H1 (cell line): ENCODE measurements at regions not wholly inside any gene's neighbourhood (a gene's known extent, or its start where the extent isn't known, plus 50 kb on each side); places are given as distances from the start of the nearest gene placed in this dataset.

Source experiments
- CTCF ChIA-PET: fragments of 300-600 bp; sonication (Branson Sonifier 250); formaldehyde crosslinking; loops from one replicate; lab custom pipeline; 2021; ENCODE audit not compliant: partially characterized antibody; lab: Charles Lee
- POLR2A ChIA-PET: fragments of 300-600 bp; sonication (Branson Sonifier 250); formaldehyde crosslinking; loops from one replicate; lab custom pipeline; 2021; ENCODE audit warnings: inconsistent platforms; ENCODE audit not compliant: partially characterized antibody; lab: Charles Lee
- DNase-seq, 2 experiments: peaks; one replicate each; pipeline versions ENCODE4 v3.0.0 to v3.0.0-alpha.2; 2010 to 2022; ENCODE audit warnings: low spot score in 2 of 2, low read depth in 1 of 2, mixed read lengths in 1 of 2
- FAIRE-seq: peaks from 2 replicates; lab custom pipeline; 2011; peaks lifted over from hg19 to GRCh38; lab: Jason Lieb, UNC
- H2AFZ ChIP-seq: 2 replicates; pipeline ENCODE4 v1.8.1; 2012; ENCODE audit warnings: low read length, inconsistent platforms
- H2AK5ac ChIP-seq: 2 replicates; pipeline ENCODE4 v1.6.1; 2013; ENCODE audit warnings: low read depth, low read length
- H2BK120ac ChIP-seq: replicated peaks from 2 replicates; pipeline ENCODE3; 2013; ENCODE audit warnings: low read depth, low read length, inconsistent platforms
- H2BK12ac ChIP-seq: 2 replicates; pipeline ENCODE4 v1.6.1; 2013; ENCODE audit warnings: low read depth, low read length
- H2BK15ac ChIP-seq: 2 replicates; pipeline ENCODE4 v1.6.1; 2013; ENCODE audit warnings: low read length
- H2BK20ac ChIP-seq: 2 replicates; pipeline ENCODE4 v1.6.1; 2013; ENCODE audit warnings: low read length
- H2BK5ac ChIP-seq: 2 replicates; pipeline ENCODE4 v1.6.1; 2013; ENCODE audit warnings: low read depth, low read length
- H3K14ac ChIP-seq: 2 replicates; pipeline ENCODE4 v1.6.1; 2013; ENCODE audit warnings: inconsistent platforms; ENCODE audit not compliant: insufficient read length
- H3K18ac ChIP-seq: 2 replicates; pipeline ENCODE4 v1.6.1; 2013; ENCODE audit warnings: low read length; ENCODE audit errors: extremely low read depth
- H3K23ac ChIP-seq: 2 replicates; pipeline ENCODE4 v1.6.1; 2013; ENCODE audit warnings: inconsistent platforms; ENCODE audit not compliant: insufficient read length
- H3K23me2 ChIP-seq: 2 replicates; pipeline ENCODE4 v1.6.1; 2013; ENCODE audit warnings: low read depth, low read length
- H3K27ac ChIP-seq: 2 replicates; pipeline ENCODE4 v1.6.1; 2011; ENCODE audit warnings: low read depth, low read length, inconsistent platforms
- H3K27me3 ChIP-seq, 4 experiments: replicated peaks in 1 of 4; 1 replicate in 1 of 4; 2 replicates in 3 of 4; pipeline versions ENCODE4 v1.6.1 to v1.8.1; 2011 to 2013; ENCODE audit warnings: low read length in 3 of 4, mild to moderate bottlenecking in 3 of 4, inconsistent platforms in 2 of 4, mixed read lengths in 2 of 4, moderate library complexity in 1 of 4; ENCODE audit not compliant: control insufficient read depth in 3 of 4, insufficient read depth in 3 of 4; ENCODE audit errors: extremely low read depth in 1 of 4
- H3K36me3 ChIP-seq, 4 experiments: 2 replicates each; pipeline versions ENCODE4 v1.6.1 to v1.8.1; 2011 to 2013; ENCODE audit warnings: mild to moderate bottlenecking in 4 of 4, low read length in 3 of 4, moderate library complexity in 2 of 4, control low read depth in 1 of 4, inconsistent platforms in 1 of 4; ENCODE audit not compliant: insufficient read depth in 4 of 4, control insufficient read depth in 2 of 4
- H3K4ac ChIP-seq: replicated peaks from 2 replicates; pipeline ENCODE3; 2013; ENCODE audit warnings: low read length, low read depth, mixed read lengths, inconsistent platforms; ENCODE audit not compliant: insufficient read length
- H3K4me1 ChIP-seq, 4 experiments: replicated peaks in 1 of 4; 1 replicate in 1 of 4; 2 replicates in 3 of 4; pipeline versions ENCODE4 v1.6.1 to v1.8.1; 2011 to 2013; ENCODE audit warnings: low read length in 3 of 4, inconsistent platforms in 2 of 4, mixed read lengths in 1 of 4; ENCODE audit not compliant: insufficient read depth in 4 of 4, control insufficient read depth in 3 of 4
- H3K4me2 ChIP-seq, 2 experiments: 2 replicates each; pipeline versions ENCODE4 v1.6.1 to v1.8.1; 2011 to 2013; ENCODE audit warnings: low read depth in 2 of 2, low read length in 2 of 2, control low read depth in 1 of 2, inconsistent platforms in 1 of 2, mild to moderate bottlenecking in 1 of 2; ENCODE audit not compliant: insufficient read depth in 1 of 2
- H3K4me3 ChIP-seq, 4 experiments: fragments of 200-600, 300-600 bp in 1 of 4; sonication (generic), shearing (Covaris generic), sonication (Bioruptor Twin) in 1 of 4; 2 replicates each; pipeline versions ENCODE4 v1.5.1 to v1.8.1; 2011 to 2016; ENCODE audit warnings: low read length in 4 of 4, low read depth in 3 of 4, control low read depth in 2 of 4, inconsistent platforms in 2 of 4, mild to moderate bottlenecking in 2 of 4, mixed read lengths in 1 of 4, moderate library complexity in 1 of 4; ENCODE audit not compliant: insufficient read depth in 2 of 4; ENCODE audit errors: extremely low read depth in 1 of 4
- H3K56ac ChIP-seq: replicated peaks from 2 replicates; pipeline ENCODE3; 2013; ENCODE audit warnings: low read depth, mild to moderate bottlenecking, mixed read lengths, low read length, inconsistent platforms; ENCODE audit not compliant: insufficient read length
- H3K79me1 ChIP-seq: 2 replicates; pipeline ENCODE4 v1.6.1; 2013; ENCODE audit warnings: low read depth, low read length, control low read depth
- H3K79me2 ChIP-seq, 2 experiments: 2 replicates each; pipeline versions ENCODE4 v1.6.1 to v1.8.1; 2012 to 2013; ENCODE audit warnings: low read length in 2 of 2, mild to moderate bottlenecking in 2 of 2, inconsistent platforms in 1 of 2; ENCODE audit not compliant: insufficient read depth in 2 of 2, control insufficient read depth in 1 of 2
- H3K9ac ChIP-seq, 4 experiments: replicated peaks in 1 of 4; 1 replicate in 1 of 4; 2 replicates in 3 of 4; pipeline versions ENCODE4 v1.6.1 to v1.8.1; 2011 to 2013; ENCODE audit warnings: low read depth in 3 of 4, low read length in 3 of 4, control low read depth in 2 of 4, mild to moderate bottlenecking in 2 of 4, moderate library complexity in 2 of 4, inconsistent platforms in 1 of 4; ENCODE audit errors: extremely low read depth in 1 of 4
- H3K9me3 ChIP-seq, 2 experiments: 2 replicates each; pipeline versions ENCODE4 v1.6.1 to v1.8.1; 2012 to 2013; ENCODE audit warnings: mild to moderate bottlenecking in 2 of 2, moderate library complexity in 2 of 2, control low read depth in 1 of 2, inconsistent platforms in 1 of 2, low read depth in 1 of 2, low read length in 1 of 2, mixed read lengths in 1 of 2; ENCODE audit not compliant: insufficient read depth in 2 of 2
- H4K20me1 ChIP-seq, 2 experiments: replicated peaks in 1 of 2; 2 replicates each; pipeline versions ENCODE3 to v1.8.1; 2011 to 2013; ENCODE audit warnings: inconsistent platforms in 2 of 2, low read length in 2 of 2, mild to moderate bottlenecking in 1 of 2; ENCODE audit not compliant: insufficient read depth in 2 of 2, control insufficient read depth in 1 of 2
- H4K5ac ChIP-seq: 2 replicates; pipeline ENCODE4 v1.6.1; 2013; ENCODE audit warnings: low read length, low read depth, mixed read lengths, inconsistent platforms; ENCODE audit not compliant: insufficient read length
- H4K8ac ChIP-seq: 2 replicates; pipeline ENCODE4 v1.8.0; 2013; ENCODE audit warnings: mild to moderate bottlenecking, moderate library complexity, low read length, inconsistent platforms; ENCODE audit not compliant: insufficient read depth; ENCODE audit errors: extremely low read depth
- H4K91ac ChIP-seq: replicated peaks from 2 replicates; pipeline ENCODE3; 2013; ENCODE audit warnings: low read length, mixed read lengths, inconsistent platforms; ENCODE audit not compliant: insufficient read length
- BACH1 ChIP-seq: IDR thresholded peaks from 2 replicates; pipeline ENCODE4 v1.6.1; 2012; ENCODE audit warnings: low read length, improper control_type of control experiment
- BCL11A ChIP-seq, 2 experiments: IDR thresholded peaks; one replicate each; pipeline ENCODE4 v1.6.1; 2011; ENCODE audit warnings: low read depth in 2 of 2, low read length in 2 of 2, mild to moderate bottlenecking in 2 of 2
- CHD1 ChIP-seq: IDR thresholded peaks from 2 replicates; pipeline ENCODE4 v1.6.1; 2012; ENCODE audit warnings: low read depth, low read length, improper control_type of control experiment
- CTBP2 ChIP-seq: IDR thresholded peaks from 2 replicates; pipeline ENCODE4 v1.7.0; 2011; ENCODE audit warnings: borderline replicate concordance, mild to moderate bottlenecking, moderate library complexity, mixed read lengths, low read length; ENCODE audit not compliant: insufficient read depth, insufficient read length
- EP300 ChIP-seq, 2 experiments: IDR thresholded peaks; 1 replicate in 1 of 2; 2 replicates in 1 of 2; pipeline ENCODE4 v1.6.1; 2011 to 2012; ENCODE audit warnings: low read depth in 2 of 2, low read length in 2 of 2, mild to moderate bottlenecking in 2 of 2, borderline replicate concordance in 1 of 2, inconsistent platforms in 1 of 2, moderate library complexity in 1 of 2
- EZH2 ChIP-seq: fragments of 200-600 bp; sonication (generic); IDR thresholded peaks from 2 replicates; pipeline ENCODE4 v1.7.1; 2012; ENCODE audit warnings: low read depth, mild to moderate bottlenecking, moderate library complexity, low read length, inconsistent platforms; ENCODE audit not compliant: severe bottlenecking
- GABPA ChIP-seq: IDR thresholded peaks from 2 replicates; pipeline ENCODE4 v1.6.1; 2011; ENCODE audit warnings: mild to moderate bottlenecking, low read length, moderate library complexity, borderline replicate concordance; ENCODE audit not compliant: insufficient read depth
- NANOG ChIP-seq: IDR thresholded peaks from 2 replicates; pipeline ENCODE4 v1.6.1; 2011; ENCODE audit warnings: low read length, low read depth, mild to moderate bottlenecking, inconsistent platforms; ENCODE audit not compliant: insufficient read depth, poor library complexity, severe bottlenecking
- RAD21 ChIP-seq, 2 experiments: IDR thresholded peaks in 1 of 2; conservative IDR thresholded peaks in 1 of 2; 2 replicates each; pipeline ENCODE4 v1.6.1; 2011; ENCODE audit warnings: low read depth in 2 of 2, low read length in 2 of 2, improper control_type of control experiment in 1 of 2, inconsistent platforms in 1 of 2, mild to moderate bottlenecking in 1 of 2, moderate library complexity in 1 of 2
- SIN3A ChIP-seq, 2 experiments: IDR thresholded peaks in 1 of 2; conservative IDR thresholded peaks in 1 of 2; 2 replicates each; pipeline ENCODE4 v1.6.1; 2011 to 2012; ENCODE audit warnings: low read length in 2 of 2, improper control_type of control experiment in 1 of 2, low read depth in 1 of 2, mild to moderate bottlenecking in 1 of 2
- SIRT6 ChIP-seq: IDR thresholded peaks from one replicate; pipeline ENCODE4 v1.7.1; 2012; ENCODE audit warnings: low read length, inconsistent platforms
- SRF ChIP-seq: IDR thresholded peaks from 2 replicates; pipeline ENCODE4 v1.6.1; 2011; ENCODE audit warnings: mild to moderate bottlenecking, low read depth, low read length, moderate library complexity
- TEAD4 ChIP-seq: IDR thresholded peaks from 2 replicates; pipeline ENCODE4 v1.6.1; 2012; ENCODE audit warnings: low read depth, low read length, inconsistent platforms, mixed read lengths
- WGBS, 2 experiments: shearing (Covaris generic) in 1 of 2; methylation state at CpG; one replicate each; pipeline versions ENCODE4 v1.1.6 to v1.1.7; 2013 to 2015; ENCODE audit warnings: low lambda C conversion rate in 2 of 2, mixed read lengths in 2 of 2, inconsistent platforms in 1 of 2, low coverage in 1 of 2, missing lambda C conversion rate in 1 of 2; ENCODE audit not compliant: insufficient replicate concordance in 2 of 2, insufficient coverage in 1 of 2, insufficient read length in 1 of 2; ENCODE audit errors: extremely low coverage in 1 of 2, missing lambda C conversion rate in 1 of 2; 5-methylcytosine and 5-hydroxymethylcytosine counted together

- Histone ChIP-seq H3K36me3 (no peaks in the 10 kb centered on the region), H2BK20ac (no peak overlapping the region), H3K56ac (no peak overlapping the region), H3K4me3 (no peak overlapping the region), H3K79me2 (no peaks in the 10 kb centered on the region), H3K4ac (no peak overlapping the region), H3K4me2 (no peak overlapping the region), H4K5ac (no peak overlapping the region), H3K79me1 (no peaks in the 10 kb centered on the region), H3K27me3 (no peaks in the 10 kb centered on the region), H4K91ac (no peak overlapping the region), H2AFZ (no peak overlapping the region), H4K8ac (no peak overlapping the region), H2BK5ac (no peak overlapping the region), H2BK120ac (no peak overlapping the region), H3K4me1 (peaks cover 0 to 6% (median 0%) of the 10 kb centered on the region in 4 experiments; a peak in 2 of 7 replicates), H3K9ac (no peak overlapping the region), H3K27ac (no peak overlapping the region), H2BK15ac (no peak overlapping the region), H3K18ac (no peak overlapping the region), H3K9me3 (no peaks in the 10 kb centered on the region), H3K23me2 (no peaks in the 10 kb centered on the region), H3K14ac (no peak overlapping the region), H2BK12ac (no peak overlapping the region), H4K20me1 (no peaks in the 10 kb centered on the region), H2AK5ac (no peak overlapping the region), H3K23ac (no peak overlapping the region)
- FAIRE-seq (no peak), DNase-seq (no peak)
- CTCF ChIA-PET: interaction anchor here (1.0 to 1.5 kb wide), 4 partner anchors 9 to 515 kb away, joined by 3 to 7 read pairs (median 6); no protein-coding TSS in a partner anchor
- POLR2A ChIA-PET: no interaction called here
- no peak for TF ChIP-seq GABPA
- TF ChIP-seq SIN3A (conservative IDR thresholded peaks at IDR 0.05 in 1 of 2, IDR thresholded peaks at IDR 0.05 in 1 of 2; ENCODE audit: low read depth in 1 of 2, low read length in 2 of 2): no peak
- no peak for TF ChIP-seq BCL11A (IDR thresholded peaks at IDR 0.05; ENCODE audit: low read depth in 2 of 2, low read length in 2 of 2)
- no peak for TF ChIP-seq CTBP2
- TF ChIP-seq NANOG: no peak
- no peak for TF ChIP-seq CHD1
- no peak for TF ChIP-seq TEAD4
- TF ChIP-seq BACH1: no peak
- no peak for TF ChIP-seq EZH2
- no peak for TF ChIP-seq EP300 (IDR thresholded peaks at IDR 0.05; ENCODE audit: borderline replicate concordance in 1 of 2, low read depth in 2 of 2, low read length in 2 of 2)
- no peak for TF ChIP-seq SRF
- no peak for TF ChIP-seq SIRT6
- no peak for TF ChIP-seq RAD21 (IDR thresholded peaks at IDR 0.05 in 1 of 2, conservative IDR thresholded peaks at IDR 0.05 in 1 of 2; ENCODE audit: low read depth in 2 of 2, low read length in 2 of 2)
- 86% methylated on average over 1 of the region's 1 CpG; no CpG with 5 or more reads in 1 of the 2 experiments for WGBS, 2 experiments
Observed at GRCh38 chr12:67425394-67425793, 156.2 kb downstream of the CAND1 start.
